Stimulated activated CD8-positive, alpha-beta memory T cell treated with anti-CD3 and anti-CD28 coated beads, Interleukin-7, amount 100 ng/mL, for 1 hour (primary cell): ENCODE measurements at regions not wholly inside any gene's neighbourhood (a gene's known extent, or its start where the extent isn't known, plus 50 kb on each side); places are given as distances from the start of the nearest gene placed in this dataset.

Source experiments
- DNase-seq, 2 donors: peaks; one replicate each; pipeline ENCODE4 v3.0.0-alpha.2; 2020; ENCODE audit warnings: low read depth in 2 of 2

GRCh38 chr4:121277194-121278105, 103.4 kb downstream of the QRFPR start:
- no peak for DNase-seq

GRCh38 chr4:121273191-121273590, 107.6 kb downstream of the QRFPR start:
- no peak for DNase-seq

- no peak for DNase-seq
Observed at GRCh38 chr4:121272526-121272925, 108.3 kb downstream of the QRFPR start.

- DNase-seq, result no peak
Observed at GRCh38 chr4:121270389-121270788, 106.3 kb upstream of the TNIP3 start.

- no peak for DNase-seq
Observed at GRCh38 chr4:121269001-121269400, 104.9 kb upstream of the TNIP3 start.

GRCh38 chr4:121266982-121267381, 102.9 kb upstream of the TNIP3 start:
- no peak for DNase-seq

- no peak for DNase-seq
Observed at GRCh38 chr4:121256887-121257466, 92.9 kb upstream of the TNIP3 start.

GRCh38 chr4:121255986-121256750, 92.0 kb upstream of the TNIP3 start:
- no peak for DNase-seq

- DNase-seq, result no peak
Observed at GRCh38 chr4:121253961-121254360, 89.8 kb upstream of the TNIP3 start.

GRCh38 chr4:121252224-121252806, 88.2 kb upstream of the TNIP3 start:
- peak; percentile 20 to 37 for DNase-seq

GRCh38 chr4:121248747-121249146, 84.6 kb upstream of the TNIP3 start:
- DNase-seq, result no peak

- DNase-seq, result no peak
Observed at GRCh38 chr4:121246698-121247097, 82.6 kb upstream of the TNIP3 start.

- no peak for DNase-seq
Observed at GRCh38 chr4:121243485-121243884, 79.4 kb upstream of the TNIP3 start.

GRCh38 chr4:121242188-121242750, 78.1 kb upstream of the TNIP3 start:
- no peak for DNase-seq

- no peak for DNase-seq
Observed at GRCh38 chr4:121239951-121240350, 75.8 kb upstream of the TNIP3 start.

- DNase-seq, result no peak
Observed at GRCh38 chr4:121238461-121238860, 74.3 kb upstream of the TNIP3 start.

- DNase-seq, result no peak
Observed at GRCh38 chr4:121237069-121237399, 72.9 kb upstream of the TNIP3 start.

GRCh38 chr4:121236353-121237068, 72.4 kb upstream of the TNIP3 start:
- no peak for DNase-seq

- DNase-seq, result no peak
Observed at GRCh38 chr4:121233982-121234381, 69.9 kb upstream of the TNIP3 start.

GRCh38 chr4:121229993-121230392, 65.9 kb upstream of the TNIP3 start:
- no peak for DNase-seq

- DNase-seq, result no peak
Observed at GRCh38 chr4:121228848-121229247, 64.7 kb upstream of the TNIP3 start.
